ENCODE measurements at regions not wholly inside any gene's neighbourhood (a gene's known extent, or its start where the extent isn't known, plus 50 kb on each side); places are given as distances from the start of the nearest gene placed in this dataset.

DNA sequence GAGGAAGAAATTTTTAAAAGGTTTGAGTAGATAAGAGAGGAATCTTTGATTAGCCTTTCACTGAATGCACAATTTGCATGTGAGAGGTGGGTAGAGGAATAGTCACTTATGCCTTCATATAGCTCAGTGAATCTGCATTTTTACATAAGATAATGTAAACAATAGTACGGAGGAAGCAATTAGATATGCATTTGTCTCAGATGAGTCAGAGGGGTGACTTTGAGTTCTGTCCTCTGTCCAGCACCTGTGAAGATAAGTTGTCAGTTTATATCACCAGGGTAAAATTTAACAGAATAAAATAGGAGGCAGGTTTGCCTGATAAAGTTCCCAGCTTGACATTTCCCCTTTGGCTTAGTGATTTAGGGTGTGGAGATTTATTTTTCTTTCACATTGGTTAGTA lies 841.9 kb downstream of the PCDH18 start:
- TF ChIP-seq, protein P1, sequence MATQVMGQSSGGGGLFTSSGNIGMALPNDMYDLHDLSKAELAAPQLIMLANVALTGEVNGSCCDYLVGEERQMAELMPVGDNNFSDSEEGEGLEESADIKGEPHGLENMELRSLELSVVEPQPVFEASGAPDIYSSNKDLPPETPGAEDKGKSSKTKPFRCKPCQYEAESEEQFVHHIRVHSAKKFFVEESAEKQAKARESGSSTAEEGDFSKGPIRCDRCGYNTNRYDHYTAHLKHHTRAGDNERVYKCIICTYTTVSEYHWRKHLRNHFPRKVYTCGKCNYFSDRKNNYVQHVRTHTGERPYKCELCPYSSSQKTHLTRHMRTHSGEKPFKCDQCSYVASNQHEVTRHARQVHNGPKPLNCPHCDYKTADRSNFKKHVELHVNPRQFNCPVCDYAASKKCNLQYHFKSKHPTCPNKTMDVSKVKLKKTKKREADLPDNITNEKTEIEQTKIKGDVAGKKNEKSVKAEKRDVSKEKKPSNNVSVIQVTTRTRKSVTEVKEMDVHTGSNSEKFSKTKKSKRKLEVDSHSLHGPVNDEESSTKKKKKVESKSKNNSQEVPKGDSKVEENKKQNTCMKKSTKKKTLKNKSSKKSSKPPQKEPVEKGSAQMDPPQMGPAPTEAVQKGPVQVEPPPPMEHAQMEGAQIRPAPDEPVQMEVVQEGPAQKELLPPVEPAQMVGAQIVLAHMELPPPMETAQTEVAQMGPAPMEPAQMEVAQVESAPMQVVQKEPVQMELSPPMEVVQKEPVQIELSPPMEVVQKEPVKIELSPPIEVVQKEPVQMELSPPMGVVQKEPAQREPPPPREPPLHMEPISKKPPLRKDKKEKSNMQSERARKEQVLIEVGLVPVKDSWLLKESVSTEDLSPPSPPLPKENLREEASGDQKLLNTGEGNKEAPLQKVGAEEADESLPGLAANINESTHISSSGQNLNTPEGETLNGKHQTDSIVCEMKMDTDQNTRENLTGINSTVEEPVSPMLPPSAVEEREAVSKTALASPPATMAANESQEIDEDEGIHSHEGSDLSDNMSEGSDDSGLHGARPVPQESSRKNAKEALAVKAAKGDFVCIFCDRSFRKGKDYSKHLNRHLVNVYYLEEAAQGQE (IDR thresholded peaks at IDR 0.05; ENCODE audit: low read depth), result peak; percentile 49; the same call in 1 of the 2 replicates
- no peak for TF ChIP-seq EP300 (IDR thresholded peaks at IDR 0.05; ENCODE audit: borderline replicate concordance)

DNA sequence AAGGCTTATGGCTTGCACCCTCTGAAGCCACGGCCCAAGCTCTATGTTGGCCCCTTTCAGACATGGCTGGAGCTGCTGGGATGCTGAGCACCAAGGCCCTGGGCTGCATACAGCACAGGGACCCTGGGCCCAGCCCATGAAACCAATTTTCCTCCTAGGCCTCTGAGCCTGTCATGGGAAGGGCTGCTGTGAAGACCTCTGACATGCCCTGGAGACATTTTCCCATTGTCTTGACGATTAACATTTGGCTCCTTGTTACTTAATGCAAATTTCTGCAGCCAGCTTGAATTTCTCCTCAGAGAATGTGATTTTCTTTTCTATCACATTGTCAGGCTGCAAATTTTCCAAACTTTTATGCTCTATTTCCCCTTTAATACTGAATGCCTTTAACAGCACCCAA lies 844.7 kb downstream of the PCDH18 start:
- TF ChIP-seq, protein P2, sequence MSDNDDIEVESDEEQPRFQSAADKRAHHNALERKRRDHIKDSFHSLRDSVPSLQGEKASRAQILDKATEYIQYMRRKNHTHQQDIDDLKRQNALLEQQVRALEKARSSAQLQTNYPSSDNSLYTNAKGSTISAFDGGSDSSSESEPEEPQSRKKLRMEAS (IDR thresholded peaks at IDR 0.05), result no peak
- TF ChIP-seq, protein P3, sequence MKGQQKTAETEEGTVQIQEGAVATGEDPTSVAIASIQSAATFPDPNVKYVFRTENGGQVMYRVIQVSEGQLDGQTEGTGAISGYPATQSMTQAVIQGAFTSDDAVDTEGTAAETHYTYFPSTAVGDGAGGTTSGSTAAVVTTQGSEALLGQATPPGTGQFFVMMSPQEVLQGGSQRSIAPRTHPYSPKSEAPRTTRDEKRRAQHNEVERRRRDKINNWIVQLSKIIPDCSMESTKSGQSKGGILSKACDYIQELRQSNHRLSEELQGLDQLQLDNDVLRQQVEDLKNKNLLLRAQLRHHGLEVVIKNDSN (IDR thresholded peaks at IDR 0.05), result no peak
- TF ChIP-seq, protein P1 (IDR thresholded peaks at IDR 0.05; ENCODE audit: low read depth), result no peak
- TF ChIP-seq ZBTB7A (IDR thresholded peaks at IDR 0.05; ENCODE audit: low read depth), result no peak

DNA sequence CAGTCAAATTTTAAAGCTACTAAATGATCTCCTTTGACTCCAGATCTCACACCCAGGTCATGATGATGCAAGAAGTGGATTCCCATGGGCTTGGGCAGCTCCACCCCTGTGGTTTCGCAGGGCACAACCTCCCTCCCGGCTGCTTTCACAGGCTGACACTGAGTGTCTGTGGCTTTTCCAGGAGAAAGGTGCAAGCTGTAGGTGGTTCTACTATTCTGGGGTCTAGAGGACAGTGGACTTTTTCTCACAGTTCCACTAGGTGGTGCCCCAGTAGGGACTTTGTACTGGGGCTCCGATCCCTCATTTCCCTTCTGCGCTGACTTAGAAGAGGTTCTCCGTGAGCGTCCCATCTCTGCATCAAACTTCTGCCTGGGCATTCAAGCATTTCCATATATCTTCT lies 845.2 kb downstream of the PCDH18 start:
- peak; percentile 35 for TF ChIP-seq RAD21 (IDR thresholded peaks at IDR 0.05; ENCODE audit: low read depth)
- TF ChIP-seq TAF1 (IDR thresholded peaks at IDR 0.05; ENCODE audit: low read depth), result no peak

DNA sequence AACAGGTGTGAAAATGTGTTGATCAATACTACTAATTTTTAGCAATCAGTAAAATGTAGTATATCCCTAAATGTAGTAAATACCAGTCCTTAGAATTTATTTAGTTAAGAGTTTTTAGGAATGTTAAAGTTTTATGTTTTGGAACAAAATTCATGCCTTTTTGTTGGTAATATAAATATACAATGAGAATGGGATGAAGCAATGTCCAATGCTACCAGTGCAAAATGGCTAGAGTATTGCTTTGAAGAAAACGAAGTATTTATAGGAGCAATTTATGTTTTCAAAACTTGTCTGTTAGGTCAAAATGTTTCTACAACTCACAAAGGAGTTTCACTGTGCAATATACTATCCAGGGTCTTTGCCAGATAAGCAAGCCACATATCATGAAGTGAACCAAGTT lies 851.5 kb downstream of the PCDH18 start:
- TF ChIP-seq, protein P3 (IDR thresholded peaks at IDR 0.05), result no peak
- TF ChIP-seq TEAD4 (IDR thresholded peaks at IDR 0.05), result no peak
- TF ChIP-seq EP300 (IDR thresholded peaks at IDR 0.05; ENCODE audit: borderline replicate concordance), result no peak
- TF ChIP-seq CREB1 (IDR thresholded peaks at IDR 0.05; ENCODE audit: low read depth), result no peak
- TF ChIP-seq, protein P2 (IDR thresholded peaks at IDR 0.05), result no peak
- no peak for TF ChIP-seq YY1 (IDR thresholded peaks at IDR 0.05; ENCODE audit: low read depth)
- no peak for TF ChIP-seq NFIC (IDR thresholded peaks at IDR 0.05)
- TF ChIP-seq TCF12 (IDR thresholded peaks at IDR 0.05; ENCODE audit: low read depth), result no peak
- no peak for TF ChIP-seq TAF1 (IDR thresholded peaks at IDR 0.05; ENCODE audit: low read depth)
- TF ChIP-seq EGR1 (IDR thresholded peaks at IDR 0.05), result no peak
- TF ChIP-seq ZBTB7A (IDR thresholded peaks at IDR 0.05; ENCODE audit: low read depth), result no peak
- no peak for TF ChIP-seq CEBPB (IDR thresholded peaks at IDR 0.05)
- no peak for TF ChIP-seq FOXM1 (IDR thresholded peaks at IDR 0.05; ENCODE audit: borderline replicate concordance, low read depth)
- TF ChIP-seq RAD21 (IDR thresholded peaks at IDR 0.05; ENCODE audit: low read depth), result no peak
- TF ChIP-seq, protein P1 (IDR thresholded peaks at IDR 0.05; ENCODE audit: low read depth), result no peak

DNA sequence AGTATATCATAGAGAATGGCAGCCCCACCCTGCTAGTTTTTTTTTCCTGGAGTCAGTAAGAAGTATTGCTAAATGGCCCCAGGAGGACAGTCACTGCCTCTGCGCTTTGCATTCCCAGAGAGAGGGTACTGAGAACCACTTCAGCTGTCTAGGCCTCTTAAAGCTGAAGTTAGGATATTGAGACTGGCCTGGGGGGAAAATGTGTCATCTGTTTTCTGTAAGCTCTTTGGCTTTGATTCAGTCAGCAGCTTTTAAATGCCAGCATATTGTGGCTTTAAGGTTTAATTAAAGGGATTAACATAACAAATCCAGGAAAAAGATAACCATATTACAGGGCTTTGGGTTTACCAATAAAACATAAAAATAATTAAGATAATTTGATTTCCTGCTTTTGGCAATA lies 852.0 kb downstream of the PCDH18 start:
- no peak for TF ChIP-seq EGR1 (IDR thresholded peaks at IDR 0.05)
- TF ChIP-seq, protein P3 (IDR thresholded peaks at IDR 0.05), result no peak
- no peak for TF ChIP-seq TAF1 (IDR thresholded peaks at IDR 0.05; ENCODE audit: low read depth)
- no peak for TF ChIP-seq RAD21 (IDR thresholded peaks at IDR 0.05; ENCODE audit: low read depth)
- no peak for TF ChIP-seq NFIC (IDR thresholded peaks at IDR 0.05)
- no peak for TF ChIP-seq YY1 (IDR thresholded peaks at IDR 0.05; ENCODE audit: low read depth)
- TF ChIP-seq, protein P2 (IDR thresholded peaks at IDR 0.05), result no peak
- TF ChIP-seq CEBPB (IDR thresholded peaks at IDR 0.05), result no peak
- TF ChIP-seq ZBTB7A (IDR thresholded peaks at IDR 0.05; ENCODE audit: low read depth), result no peak
- no peak for TF ChIP-seq TEAD4 (IDR thresholded peaks at IDR 0.05)
- TF ChIP-seq, protein P1 (IDR thresholded peaks at IDR 0.05; ENCODE audit: low read depth), result no peak
- no peak for TF ChIP-seq EP300 (IDR thresholded peaks at IDR 0.05; ENCODE audit: borderline replicate concordance)
- TF ChIP-seq TCF12 (IDR thresholded peaks at IDR 0.05; ENCODE audit: low read depth), result no peak
- no peak for TF ChIP-seq FOXM1 (IDR thresholded peaks at IDR 0.05; ENCODE audit: borderline replicate concordance, low read depth)
- no peak for TF ChIP-seq CREB1 (IDR thresholded peaks at IDR 0.05; ENCODE audit: low read depth)

All from Ishikawa (cell line).